ENCODE measurements at regions not wholly inside any gene's neighbourhood (a gene's known extent, or its start where the extent isn't known, plus 50 kb on each side); places are given as distances from the start of the nearest gene placed in this dataset.
"Not testable (repeated sequence)": the region's sequence is repeated elsewhere in the genome, so short reads cannot be mapped to it uniquely, and the experiment has no call there.

GRCh38 chr13:60214213-60215055 lies 50.7 kb upstream of the DIAPH3 start:
- in situ Hi-C loops (cut with HindIII; ENCODE audit: low sequenced_read_pairs): no loop called here

GRCh38 chr13:60220072-60220471 lies 56.3 kb upstream of the DIAPH3 start:
- in situ Hi-C loops (cut with HindIII; ENCODE audit: low sequenced_read_pairs): loop anchor here (5.0 kb wide), 1 partner anchor 57 kb away; no protein-coding TSS in a partner anchor

- in situ Hi-C loops (cut with HindIII; ENCODE audit: low sequenced_read_pairs): loop anchor here (5.0 kb wide), 1 partner anchor 56 kb away; no protein-coding TSS in a partner anchor
Measured at GRCh38 chr13:60221581-60221980, 57.9 kb upstream of the DIAPH3 start.

GRCh38 chr13:60226507-60226906 lies 62.8 kb upstream of the DIAPH3 start:
- in situ Hi-C loops (cut with HindIII; ENCODE audit: low sequenced_read_pairs): no loop called here

GRCh38 chr13:60227158-60227557 lies 63.4 kb upstream of the DIAPH3 start:
- in situ Hi-C loops (cut with HindIII; ENCODE audit: low sequenced_read_pairs): no loop called here

DNA sequence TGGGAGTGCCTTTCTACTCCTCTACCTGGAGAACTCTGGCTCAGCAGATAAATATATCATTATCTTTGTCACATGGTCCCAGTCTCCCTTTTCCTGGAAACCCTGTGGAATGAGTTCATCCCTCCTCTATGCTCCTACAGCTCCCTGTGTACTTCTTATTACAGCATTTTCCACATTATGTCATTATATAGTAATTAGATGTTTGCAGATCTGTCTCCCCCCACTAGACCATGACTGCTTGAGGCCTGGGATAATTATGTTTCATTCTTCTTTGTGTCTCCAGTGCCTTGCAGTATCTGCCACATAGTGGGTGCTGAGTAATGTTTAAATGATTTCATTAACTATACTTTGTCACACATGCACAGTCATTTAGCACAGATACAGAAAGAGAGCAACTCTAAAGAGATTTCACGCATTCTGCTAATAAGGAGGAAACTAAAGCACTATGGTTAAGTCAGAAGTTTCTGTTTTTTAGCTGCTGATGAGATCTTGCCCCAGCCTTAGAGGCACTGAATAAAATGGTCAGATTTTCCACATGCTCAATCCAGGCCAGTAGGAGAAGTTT lies 66.1 kb upstream of the DIAPH3 start:
- in situ Hi-C loops (cut with HindIII; ENCODE audit: low sequenced_read_pairs): no loop called here

DNA sequence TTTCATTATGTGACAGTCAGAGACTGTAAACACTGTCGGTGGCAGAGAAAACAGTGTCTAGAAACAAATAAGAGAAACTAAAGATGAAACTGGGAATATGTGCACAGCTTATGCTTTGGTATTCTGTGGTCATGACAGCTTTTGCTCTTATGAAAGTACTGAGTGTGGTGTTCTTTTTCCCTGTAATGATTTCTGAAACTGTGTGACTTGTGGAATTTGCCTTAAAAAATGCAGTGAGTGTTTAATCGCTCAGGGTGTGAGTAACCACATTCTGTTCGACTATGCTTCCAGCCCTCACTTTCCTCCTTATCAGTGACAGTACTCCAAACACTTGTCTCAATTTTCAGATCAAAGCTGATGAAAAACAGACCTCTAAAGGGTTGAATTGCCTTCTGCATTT lies 66.9 kb upstream of the DIAPH3 start:
- in situ Hi-C loops (cut with HindIII; ENCODE audit: low sequenced_read_pairs): no loop called here

- in situ Hi-C loops (cut with HindIII; ENCODE audit: low sequenced_read_pairs): no loop called here
Measured at GRCh38 chr13:60242043-60242595, 78.4 kb upstream of the DIAPH3 start.

DNA sequence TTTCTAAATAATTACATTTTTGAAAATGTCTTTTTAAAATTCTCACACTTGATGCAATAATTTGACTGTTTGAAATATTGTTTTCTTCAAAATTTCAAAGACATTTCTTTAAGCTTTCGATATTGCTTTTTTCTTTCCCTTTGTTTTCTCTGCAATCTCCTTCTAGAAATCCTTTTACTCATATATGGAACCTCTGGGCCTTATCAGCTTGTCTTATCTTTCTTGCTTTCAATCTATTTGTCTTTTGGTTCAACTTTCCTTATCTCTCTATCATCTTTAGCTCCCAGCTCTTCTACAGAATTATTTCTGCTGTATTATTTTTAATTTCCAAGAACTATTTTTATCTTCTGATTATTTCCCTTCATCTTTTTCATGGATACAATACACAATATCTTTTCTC lies 80.7 kb upstream of the DIAPH3 start:
- in situ Hi-C loops (cut with HindIII; ENCODE audit: low sequenced_read_pairs): no loop called here

DNA sequence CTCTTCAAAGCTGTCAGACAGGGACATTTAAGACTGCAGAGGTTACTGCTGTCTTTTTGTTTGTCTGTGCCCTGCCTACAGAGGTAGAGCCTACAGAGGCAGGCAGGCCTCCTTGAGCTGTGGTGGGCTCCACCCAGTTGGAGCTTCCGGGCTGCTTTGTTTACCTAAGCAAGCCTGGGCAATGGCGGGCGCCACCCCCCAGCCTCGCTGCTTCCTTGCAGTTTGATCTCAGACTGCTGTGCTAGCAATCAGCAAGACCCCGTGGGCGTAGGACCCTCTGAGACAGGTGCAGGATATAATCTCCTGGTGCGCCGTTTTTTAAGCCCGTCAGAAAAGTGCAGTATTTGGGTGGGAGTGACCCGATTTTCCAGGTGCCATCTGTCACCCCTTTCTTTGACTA lies 87.7 kb upstream of the DIAPH3 start:
- in situ Hi-C loops (cut with HindIII; ENCODE audit: low sequenced_read_pairs): not testable (repeated sequence)

- in situ Hi-C loops (cut with HindIII; ENCODE audit: low sequenced_read_pairs): no loop called here
Measured at GRCh38 chr13:60258349-60258748, 94.6 kb upstream of the DIAPH3 start.

GRCh38 chr13:60260440-60260839 lies 96.7 kb upstream of the DIAPH3 start:
- in situ Hi-C loops (cut with HindIII; ENCODE audit: low sequenced_read_pairs): no loop called here

DNA sequence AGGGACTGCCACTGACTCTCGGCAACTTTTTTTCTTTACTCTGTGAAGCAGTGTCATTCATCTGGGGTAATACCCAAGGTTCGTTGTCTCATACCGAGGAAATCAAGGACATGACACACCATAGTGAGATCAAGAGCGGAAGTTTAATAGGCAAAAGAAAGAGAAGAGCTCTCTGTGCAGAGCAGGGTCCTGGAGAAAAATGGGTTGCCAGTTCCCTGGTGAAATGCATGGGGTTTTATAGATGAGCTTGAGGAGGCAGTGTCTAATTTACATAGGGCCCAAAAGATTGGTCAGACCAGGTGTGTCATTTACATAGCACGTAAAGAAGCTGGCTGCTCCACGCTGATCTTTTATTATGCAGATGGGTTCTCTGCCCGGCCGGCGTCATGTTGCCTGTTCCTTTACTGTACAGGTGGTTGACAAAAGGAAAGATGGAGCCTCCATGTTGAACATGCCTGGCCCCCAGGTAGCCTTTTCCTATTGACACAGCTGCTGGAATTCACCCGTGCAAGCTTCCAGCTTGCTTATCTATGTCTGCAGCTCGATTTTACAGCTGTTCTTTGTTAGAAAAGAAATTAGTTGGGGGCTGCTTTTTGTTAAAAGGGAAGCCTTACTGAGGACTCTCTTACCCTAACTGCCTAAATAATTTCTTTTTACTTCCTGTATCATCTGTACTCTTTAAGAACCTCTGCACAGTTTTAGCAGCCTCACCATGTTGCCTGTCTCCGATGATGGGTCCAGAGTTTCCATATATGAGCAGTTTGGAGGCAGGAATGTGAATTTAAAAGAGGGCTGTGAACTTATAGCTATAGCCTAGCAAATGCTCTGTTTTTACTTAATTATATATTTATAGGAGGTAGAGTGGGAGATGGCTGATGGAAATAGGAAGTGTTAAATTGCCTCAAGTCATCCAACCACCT lies 98.0 kb upstream of the DIAPH3 start:
- in situ Hi-C loops (cut with HindIII; ENCODE audit: low sequenced_read_pairs): no loop called here

- in situ Hi-C loops (cut with HindIII; ENCODE audit: low sequenced_read_pairs): no loop called here
Measured at GRCh38 chr13:60265566-60265965, 101.8 kb upstream of the DIAPH3 start.

- in situ Hi-C loops (cut with HindIII; ENCODE audit: low sequenced_read_pairs): no loop called here
Measured at GRCh38 chr13:60267498-60268202, 103.9 kb upstream of the DIAPH3 start.

DNA sequence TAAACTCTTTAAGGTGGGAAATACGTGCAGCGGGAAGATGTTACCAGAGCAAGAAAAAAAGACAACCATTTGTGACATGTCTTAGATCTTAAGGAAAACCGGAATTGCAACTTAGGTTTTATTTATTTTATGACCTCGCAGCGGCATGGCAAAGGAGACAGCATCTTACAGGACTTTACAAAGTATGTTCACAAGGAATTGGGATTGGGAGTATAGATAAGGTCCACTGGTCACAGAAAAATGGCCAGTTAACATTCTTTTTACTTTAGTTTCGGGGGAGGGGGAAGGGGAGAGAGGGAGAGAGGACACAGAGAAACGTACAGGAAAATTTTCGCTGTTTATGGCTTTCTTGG lies 104.5 kb upstream of the DIAPH3 start:
- in situ Hi-C loops (cut with HindIII; ENCODE audit: low sequenced_read_pairs): no loop called here

DNA sequence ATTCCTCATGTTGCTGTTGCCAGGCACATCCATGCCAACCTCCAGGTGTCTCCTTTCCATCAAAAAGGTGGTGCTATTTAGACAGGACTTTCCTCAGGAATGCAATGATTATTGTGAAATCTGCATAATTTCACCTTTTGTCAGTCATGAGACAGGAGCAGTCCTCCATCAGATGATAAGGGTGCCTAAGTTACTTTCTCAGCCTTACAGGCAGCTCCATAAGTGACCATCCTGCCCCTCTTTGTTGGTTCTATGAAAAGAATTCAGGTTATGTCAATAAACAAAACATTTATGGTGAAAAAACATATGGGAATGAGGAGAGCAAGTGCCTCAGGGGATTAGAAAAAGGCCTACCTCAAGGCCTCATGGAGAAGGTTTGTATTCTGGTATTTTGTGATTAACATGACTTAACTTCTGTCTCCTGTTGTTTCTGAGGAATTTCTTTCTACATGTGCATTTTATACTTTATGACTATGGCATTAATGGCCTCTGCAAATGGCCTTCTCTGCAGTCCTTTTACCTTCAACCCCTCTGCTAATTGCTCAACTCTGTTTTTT lies 110.3 kb upstream of the DIAPH3 start:
- in situ Hi-C loops (cut with HindIII; ENCODE audit: low sequenced_read_pairs): no loop called here

GRCh38 chr13:60274655-60275054 lies 110.9 kb upstream of the DIAPH3 start:
- in situ Hi-C loops (cut with HindIII; ENCODE audit: low sequenced_read_pairs): loop anchor here (5.0 kb wide), 1 partner anchor 52 kb away; no protein-coding TSS in a partner anchor

- in situ Hi-C loops (cut with HindIII; ENCODE audit: low sequenced_read_pairs): loop anchor here (5.0 kb wide), 1 partner anchor 53 kb away; no protein-coding TSS in a partner anchor
Measured at GRCh38 chr13:60275208-60275607, 111.5 kb upstream of the DIAPH3 start.

DNA sequence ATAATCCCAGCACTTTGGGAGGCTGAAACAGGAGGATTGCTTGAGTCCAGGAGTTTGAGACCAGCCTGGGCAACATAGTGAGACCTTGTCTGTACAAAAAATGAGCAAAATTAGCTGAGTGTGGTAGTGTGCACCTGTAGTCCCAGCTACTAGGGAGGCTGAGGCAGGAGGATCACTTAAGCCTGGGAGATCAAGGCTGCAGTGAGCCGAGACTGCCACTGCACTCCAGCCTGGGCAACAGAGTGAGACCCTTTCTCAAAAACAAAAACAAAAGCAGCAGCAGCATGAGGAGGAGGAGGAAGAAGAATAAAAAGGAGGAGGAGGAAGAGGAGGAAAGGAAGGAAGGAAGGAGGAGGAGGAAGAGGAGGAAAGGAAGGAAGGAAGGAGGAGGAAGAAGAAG lies 116.5 kb upstream of the TDRD3 start:
- in situ Hi-C loops (cut with HindIII; ENCODE audit: low sequenced_read_pairs): not testable (repeated sequence)
